HG02981 (cell line): ENCODE measurements at regions not wholly inside any gene's neighbourhood (a gene's known extent, or its start where the extent isn't known, plus 50 kb on each side); places are given as distances from the start of the nearest gene placed in this dataset.
"Not testable (repeated sequence)": the region's sequence is repeated elsewhere in the genome, so short reads cannot be mapped to it uniquely, and the experiment has no call there.

Experiments
- ATAC-seq: cut with Tn5 transposase; IDR thresholded peaks from one replicate; pipeline ENCODE4 v1.9.1; 2021; ENCODE audit warnings: mild to moderate bottlenecking, moderate library complexity; ENCODE audit not compliant: unreplicated experiment

- not testable (repeated sequence) for ATAC-seq
Observed at GRCh38 chr11:129764204-129764603, 51.4 kb upstream of the TMEM45B start.
